ENCODE measurements at regions not wholly inside any gene's neighbourhood (a gene's known extent, or its start where the extent isn't known, plus 50 kb on each side); places are given as distances from the start of the nearest gene placed in this dataset.

DNA sequence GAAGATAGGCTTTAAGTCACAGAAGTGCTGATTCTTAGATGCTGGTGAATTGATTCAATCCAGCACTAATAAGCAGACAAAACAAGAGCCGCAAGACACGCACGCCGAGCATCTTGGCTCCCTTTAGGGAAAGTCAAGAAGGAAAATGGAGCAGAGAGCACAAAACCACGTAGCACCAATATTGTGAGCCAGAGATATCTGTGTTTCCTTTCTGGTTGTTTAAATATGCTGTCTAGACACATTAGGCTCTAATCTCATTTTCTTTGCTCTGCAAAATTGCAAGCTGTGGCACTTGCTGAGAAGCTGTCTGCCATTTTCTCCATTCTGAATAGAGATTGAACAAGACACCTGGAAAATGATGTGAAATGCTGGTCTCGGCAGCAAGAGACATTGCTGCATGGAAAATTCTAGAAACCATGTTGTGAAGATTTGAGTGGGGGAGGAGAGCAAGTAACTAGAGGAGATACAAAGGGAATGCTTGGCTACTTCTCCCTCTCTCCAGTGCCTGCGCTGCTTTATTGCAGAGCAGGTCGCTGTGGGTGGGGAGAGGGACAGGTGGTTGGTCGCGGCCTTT is 336.3 kb downstream of the MED10 start:
- ChIA-PET CTCF (no interaction called here), POLR2A (ENCODE audit: low non-redundant PET) (no interaction called here)
- TF ChIP-seq, protein P1, sequence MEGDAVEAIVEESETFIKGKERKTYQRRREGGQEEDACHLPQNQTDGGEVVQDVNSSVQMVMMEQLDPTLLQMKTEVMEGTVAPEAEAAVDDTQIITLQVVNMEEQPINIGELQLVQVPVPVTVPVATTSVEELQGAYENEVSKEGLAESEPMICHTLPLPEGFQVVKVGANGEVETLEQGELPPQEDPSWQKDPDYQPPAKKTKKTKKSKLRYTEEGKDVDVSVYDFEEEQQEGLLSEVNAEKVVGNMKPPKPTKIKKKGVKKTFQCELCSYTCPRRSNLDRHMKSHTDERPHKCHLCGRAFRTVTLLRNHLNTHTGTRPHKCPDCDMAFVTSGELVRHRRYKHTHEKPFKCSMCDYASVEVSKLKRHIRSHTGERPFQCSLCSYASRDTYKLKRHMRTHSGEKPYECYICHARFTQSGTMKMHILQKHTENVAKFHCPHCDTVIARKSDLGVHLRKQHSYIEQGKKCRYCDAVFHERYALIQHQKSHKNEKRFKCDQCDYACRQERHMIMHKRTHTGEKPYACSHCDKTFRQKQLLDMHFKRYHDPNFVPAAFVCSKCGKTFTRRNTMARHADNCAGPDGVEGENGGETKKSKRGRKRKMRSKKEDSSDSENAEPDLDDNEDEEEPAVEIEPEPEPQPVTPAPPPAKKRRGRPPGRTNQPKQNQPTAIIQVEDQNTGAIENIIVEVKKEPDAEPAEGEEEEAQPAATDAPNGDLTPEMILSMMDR (conservative IDR thresholded peaks at IDR 0.05; ENCODE audit: low read depth) = no peak
- no peak for DNase-seq (ENCODE audit: low spot score)
- no peak overlapping the region for H3K27ac ChIP-seq

DNA sequence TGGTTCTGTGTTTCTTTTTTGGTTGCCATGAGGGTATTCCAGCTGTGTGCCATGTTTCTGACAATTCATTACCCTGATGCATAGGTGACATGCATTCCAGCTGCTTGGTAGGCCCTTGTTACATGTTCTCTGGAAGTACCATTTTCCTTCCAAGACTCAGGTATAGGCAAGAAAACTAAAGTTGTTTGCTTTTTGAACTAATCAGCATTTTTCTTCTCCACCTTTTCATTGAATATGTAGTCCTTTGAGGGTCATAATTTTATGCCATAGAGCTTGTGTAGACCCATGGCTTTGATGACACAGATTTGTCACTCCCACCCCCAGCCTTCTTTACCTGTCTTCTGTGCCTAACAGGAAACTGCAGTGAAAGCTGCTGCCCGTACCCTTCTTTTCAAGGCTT is 339.2 kb downstream of the MED10 start:
- ChIA-PET CTCF (no interaction called here), POLR2A (ENCODE audit: low non-redundant PET) (no interaction called here)
- no peak for DNase-seq (ENCODE audit: low spot score)
- TF ChIP-seq, protein P1 (conservative IDR thresholded peaks at IDR 0.05; ENCODE audit: low read depth) = no peak
- no peak overlapping the region for H3K27ac ChIP-seq

DNA sequence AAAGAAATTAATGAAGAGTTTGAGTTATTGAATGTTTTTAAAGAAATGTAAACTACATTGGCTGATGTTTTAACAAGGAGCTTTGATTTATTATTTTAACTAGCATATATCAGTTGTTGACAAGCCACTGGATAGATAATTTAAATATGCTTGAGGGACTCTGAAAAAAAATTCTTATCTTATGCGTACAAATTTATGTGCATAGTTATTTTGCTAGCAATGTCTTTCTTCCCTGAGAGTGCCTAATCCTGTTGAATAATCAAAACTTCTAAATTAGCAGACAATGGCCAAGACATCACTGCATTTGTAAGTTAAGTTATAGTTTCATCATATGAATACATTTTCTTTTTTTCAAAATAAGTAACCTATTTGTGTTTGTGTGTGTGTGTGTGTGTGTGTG is 342.3 kb downstream of the MED10 start:
- DNase-seq (ENCODE audit: low spot score) = no peak
- ChIA-PET CTCF (no interaction called here), POLR2A (ENCODE audit: low non-redundant PET) (no interaction called here)
- H3K27ac ChIP-seq = no peak overlapping the region
- TF ChIP-seq, protein P1 (conservative IDR thresholded peaks at IDR 0.05; ENCODE audit: low read depth) = no peak

DNA sequence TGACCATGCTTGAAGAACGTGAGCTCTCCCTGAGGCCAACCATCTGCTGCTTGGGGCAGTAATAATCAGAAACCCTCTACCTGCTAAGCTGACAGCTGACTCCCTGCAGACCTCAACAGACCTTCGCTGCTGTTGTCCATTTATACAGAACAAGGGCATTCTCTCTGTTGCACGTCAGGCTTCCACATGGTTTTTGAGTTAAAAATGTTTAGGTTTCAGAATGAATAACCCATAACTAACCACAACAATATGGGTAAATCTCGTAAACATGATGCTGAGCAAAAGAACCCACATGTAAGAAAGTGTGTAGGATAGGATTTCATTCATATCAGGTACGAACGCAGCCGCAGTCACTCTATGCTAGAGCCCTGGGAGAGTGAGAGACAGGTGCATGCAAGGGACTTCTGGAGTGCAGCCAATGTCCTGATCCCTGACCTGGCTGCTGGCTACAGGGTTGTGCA is 348.5 kb downstream of the MED10 start:
- no peak overlapping the region for H3K27ac ChIP-seq
- no peak for DNase-seq (ENCODE audit: low spot score)
- ChIA-PET CTCF (no interaction called here), POLR2A (ENCODE audit: low non-redundant PET) (no interaction called here)
- TF ChIP-seq, protein P1 (conservative IDR thresholded peaks at IDR 0.05; ENCODE audit: low read depth) = no peak

DNA sequence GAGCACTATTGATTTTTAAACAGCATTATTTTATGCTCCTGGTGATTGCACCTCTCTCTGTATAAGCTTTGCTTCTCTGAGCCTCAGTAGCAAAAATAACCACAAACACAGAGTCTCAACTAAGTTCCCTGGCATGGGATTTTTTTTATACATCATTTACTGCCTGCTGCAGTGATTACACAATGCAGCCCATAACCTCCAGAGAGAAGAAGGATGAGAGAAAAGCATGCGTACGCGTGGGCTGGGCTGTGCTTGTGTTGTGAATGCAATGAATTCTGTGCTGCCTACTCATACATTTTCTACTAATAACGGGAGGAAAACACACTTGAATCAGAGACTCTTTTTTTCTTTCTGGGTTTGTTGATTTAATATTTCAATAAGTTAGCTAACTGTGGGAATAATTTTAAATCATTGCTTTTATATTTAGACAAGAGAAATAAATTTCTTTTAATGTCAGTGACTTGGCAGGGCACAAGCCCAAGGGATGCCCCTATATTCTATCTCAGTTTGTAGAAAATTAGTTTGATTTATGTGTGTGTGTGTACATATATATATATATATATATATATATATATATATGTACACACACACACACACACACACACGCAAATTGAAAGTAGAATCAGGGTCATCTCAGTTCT is 351.5 kb downstream of the MED10 start:
- TF ChIP-seq, protein P1 (conservative IDR thresholded peaks at IDR 0.05; ENCODE audit: low read depth) = no peak
- POLR2A ChIA-PET (ENCODE audit: low non-redundant PET) = no interaction called here
- CTCF ChIA-PET = interaction anchor here (0.6 kb wide), 2 partner anchors 35 to 409 kb away, joined by 3 to 5 read pairs; no protein-coding TSS in a partner anchor
- DNase-seq (ENCODE audit: low spot score) = no peak
- no peak overlapping the region for H3K27ac ChIP-seq

DNA sequence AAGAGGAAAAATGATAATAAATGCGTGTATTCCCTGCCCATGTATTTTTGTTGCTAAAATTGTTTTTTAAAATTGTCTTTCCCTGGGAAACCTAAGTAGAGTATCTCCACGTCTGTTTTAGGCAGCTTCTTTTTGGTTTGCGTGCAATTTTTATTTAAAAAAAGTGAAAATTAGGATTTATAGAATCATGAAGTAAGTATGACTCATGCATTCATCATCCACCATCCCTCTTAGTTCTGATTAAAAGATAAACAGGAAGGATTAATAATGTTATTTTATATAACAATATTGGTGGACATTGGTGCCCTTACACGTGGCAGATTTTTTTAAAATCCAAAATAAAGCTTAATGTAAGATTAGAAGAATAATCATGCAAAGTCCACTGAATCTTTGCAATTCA is 358.7 kb downstream of the MED10 start:
- DNase-seq (ENCODE audit: low spot score) = no peak
- no peak overlapping the region for H3K27ac ChIP-seq
- TF ChIP-seq, protein P1 (conservative IDR thresholded peaks at IDR 0.05; ENCODE audit: low read depth) = no peak
- CTCF ChIA-PET = no interaction called here
- POLR2A ChIA-PET (ENCODE audit: low non-redundant PET) = no interaction called here
